Activated CD4-positive, alpha-beta T cell treated with anti-CD3 and anti-CD28 coated beads, Interleukin-2, Interleukin-6, amounts not matched to agents 100 ng/mL and 50 ng/mL, durations not matched to agents 16 hours and 8 hours (primary cell): ENCODE measurements at regions not wholly inside any gene's neighbourhood (a gene's known extent, or its start where the extent isn't known, plus 50 kb on each side); places are given as distances from the start of the nearest gene placed in this dataset.
A peak's percentile ranks its signal among the peaks of the same experiment; 100 is the strongest.

Experiments
- DNase-seq: peaks from one replicate; pipeline ENCODE4 v3.0.0-alpha.2; 2020

DNA sequence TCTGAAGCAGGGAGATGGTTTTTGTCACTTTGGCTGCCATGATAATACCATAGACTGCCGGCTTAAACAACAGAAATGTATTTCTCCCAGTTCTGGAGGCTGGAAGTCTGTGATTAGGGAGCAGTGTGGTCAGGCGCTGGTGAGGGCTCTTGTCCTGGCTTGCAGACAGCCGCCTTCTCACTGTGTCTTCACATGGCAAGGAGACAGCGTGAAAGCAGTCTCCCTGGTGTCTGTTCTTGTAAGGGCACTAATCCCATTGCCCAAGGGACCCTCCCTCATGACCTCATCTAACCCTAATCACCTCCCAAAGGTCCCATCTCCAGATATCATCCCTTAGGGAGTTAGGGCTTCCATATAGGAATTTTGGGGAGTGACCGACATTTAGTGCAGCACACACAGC lies 167.0 kb downstream of the ENGASE start:
- DNase-seq, result no peak

DNA sequence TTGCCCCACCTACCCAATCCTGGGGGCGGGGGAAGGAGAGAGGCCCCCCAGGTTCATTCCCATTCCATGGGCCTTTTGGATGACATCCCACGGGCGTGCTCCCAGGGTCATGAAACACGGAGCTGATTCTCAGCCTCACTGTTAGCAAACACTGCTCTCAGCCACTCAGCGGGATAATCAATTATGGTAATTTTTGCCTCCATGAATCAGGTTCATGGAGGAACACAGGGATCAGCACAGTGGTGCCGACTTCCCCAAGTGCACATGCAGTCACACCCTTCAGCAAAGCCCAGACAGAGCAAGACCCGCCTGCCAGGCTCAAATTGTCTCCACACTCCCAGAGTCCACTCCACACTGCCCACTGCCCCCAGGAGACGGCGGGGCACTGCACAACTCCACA lies 164.6 kb downstream of the ENGASE start:
- DNase-seq, result no peak

DNA sequence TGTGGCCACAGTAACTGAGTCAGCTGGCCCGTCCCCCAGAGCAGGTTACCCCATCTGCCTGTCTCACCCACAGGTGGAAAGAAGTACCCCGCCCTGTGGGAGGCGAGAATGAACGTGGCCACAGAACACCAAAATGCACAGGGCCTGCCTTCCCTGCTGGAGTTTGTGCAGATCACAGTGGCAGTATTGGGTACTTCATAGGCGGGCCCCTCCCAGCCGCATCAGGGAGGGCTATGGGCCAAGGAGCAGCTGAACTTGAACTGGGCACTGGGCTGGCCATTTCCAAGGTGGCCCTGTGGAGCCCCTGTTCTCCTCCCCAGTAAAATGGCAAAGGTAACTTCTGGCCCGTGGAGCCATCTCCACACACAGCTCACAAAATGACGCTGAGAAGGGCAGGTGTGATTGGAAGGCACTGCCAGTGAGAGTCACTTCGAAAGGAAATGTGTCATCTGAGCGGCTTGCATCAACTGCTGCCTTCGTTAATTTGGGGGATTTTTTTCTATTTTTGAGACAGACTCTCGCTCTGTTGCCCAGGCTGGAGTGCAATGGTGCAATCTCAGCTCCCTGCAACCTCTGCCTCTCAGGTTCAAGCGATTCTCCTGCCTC lies 162.9 kb downstream of the ENGASE start:
- no peak for DNase-seq

DNA sequence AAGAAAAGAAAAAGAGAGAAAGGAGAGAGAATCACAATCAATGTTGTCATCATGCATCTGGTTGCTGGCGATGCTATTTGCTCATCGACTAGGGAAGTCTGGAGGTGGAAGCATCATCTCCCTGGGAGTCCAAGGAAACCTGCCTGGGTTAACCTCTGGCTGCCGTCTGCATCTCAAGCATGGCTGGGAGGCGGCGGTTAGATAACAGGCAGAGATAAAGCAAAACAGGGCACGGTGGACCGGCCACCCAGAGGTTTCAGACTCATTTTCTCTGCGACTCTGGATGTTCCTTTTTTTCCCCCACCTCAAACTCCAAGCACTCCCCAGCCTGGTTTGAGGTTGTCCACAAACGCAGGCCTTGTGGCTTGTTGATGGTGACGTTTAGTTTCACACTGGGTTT lies 161.2 kb downstream of the ENGASE start:
- no peak for DNase-seq

DNA sequence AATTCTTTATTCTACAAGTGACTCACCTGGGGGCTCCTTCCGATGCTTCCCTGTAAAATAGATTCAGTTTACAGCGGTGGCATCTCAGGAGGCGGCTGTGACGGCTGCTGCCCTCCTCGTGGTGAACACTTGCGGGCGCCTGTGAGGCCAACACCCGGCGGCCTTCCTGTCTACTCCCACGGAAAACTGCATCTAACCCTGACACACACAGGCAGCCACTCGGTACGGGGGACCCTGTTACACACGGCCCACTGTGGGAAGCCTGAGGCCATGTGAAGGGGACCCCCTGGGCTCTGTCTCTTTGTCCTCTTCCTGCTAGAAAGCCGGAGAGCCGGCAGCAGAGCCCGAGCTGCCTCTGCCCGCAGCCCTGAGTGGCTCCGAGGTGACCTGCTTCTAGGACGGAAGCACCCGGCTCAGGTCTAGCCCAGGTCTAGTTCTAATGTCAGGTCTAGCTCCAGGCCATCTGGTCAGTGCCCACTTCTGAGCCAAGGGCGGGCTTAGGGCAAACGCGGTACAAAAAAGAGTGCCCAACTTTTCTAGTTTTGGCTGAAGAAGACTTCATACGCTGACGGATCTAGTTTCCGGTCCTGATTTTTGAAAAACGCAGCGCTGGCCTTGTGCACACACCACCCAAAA lies 159.4 kb downstream of the ENGASE start:
- no peak for DNase-seq

DNA sequence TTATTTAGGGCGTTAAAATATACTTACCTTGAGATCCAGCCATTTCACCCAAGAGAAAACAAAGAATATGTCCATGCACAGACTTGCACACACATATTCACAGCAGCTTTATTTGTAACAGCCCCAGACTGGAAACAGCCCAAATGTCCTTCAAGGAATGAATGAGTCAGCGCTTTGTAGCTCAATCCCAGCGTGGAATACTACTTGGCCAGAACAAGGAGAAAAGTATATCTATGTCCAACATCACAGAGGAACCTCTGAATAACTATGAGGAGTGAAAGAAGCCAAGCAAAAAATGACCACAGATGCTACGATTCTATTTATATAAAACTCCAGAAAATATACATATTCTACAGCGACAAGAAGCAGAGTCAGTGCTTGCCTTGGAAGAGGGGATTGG lies 158.3 kb downstream of the ENGASE start:
- DNase-seq, result no peak

DNA sequence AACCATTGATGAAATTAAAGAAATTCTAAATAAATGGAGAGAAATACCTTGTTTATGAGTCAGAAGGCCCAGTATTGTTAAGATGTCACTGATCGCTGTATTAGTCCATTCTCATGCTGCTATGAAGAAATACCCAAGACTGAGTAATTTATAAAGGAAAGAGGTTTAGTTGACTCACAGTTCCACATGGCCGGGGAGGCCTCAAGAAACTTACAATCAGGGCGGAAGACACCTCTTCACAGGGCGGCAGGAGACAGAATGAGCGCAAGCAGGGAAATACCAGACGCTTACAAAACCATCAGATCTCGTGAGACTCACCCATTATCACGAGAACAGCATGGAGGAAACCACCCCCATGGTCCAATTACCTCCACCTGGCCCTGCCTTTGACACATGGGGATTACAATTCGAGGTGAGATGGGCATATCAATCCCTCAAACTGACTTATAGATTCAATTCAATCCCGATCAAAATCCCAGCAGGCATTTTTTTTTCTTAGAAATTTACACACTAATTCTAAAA lies 157.2 kb downstream of the ENGASE start:
- peak; percentile 5 for DNase-seq

DNA sequence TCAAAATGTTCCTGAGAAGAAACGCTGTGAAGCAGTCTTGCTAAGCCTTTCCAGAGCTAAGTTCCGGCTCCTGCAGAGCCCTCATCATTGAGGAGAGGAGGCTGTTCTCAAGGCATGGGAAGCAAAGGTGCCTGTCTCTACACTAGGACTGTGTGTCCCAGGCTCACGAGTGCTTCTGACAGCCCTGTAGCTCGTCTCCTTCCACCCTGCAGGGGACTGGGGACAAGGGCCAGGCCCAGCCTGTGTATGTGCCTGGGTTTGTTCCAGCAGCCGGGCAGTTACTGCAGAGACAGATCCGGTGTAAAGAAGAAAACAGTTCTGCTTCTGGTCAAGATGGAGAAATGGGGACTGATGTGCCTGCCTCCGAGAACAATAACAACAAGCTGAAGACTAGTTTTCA lies 156.0 kb downstream of the ENGASE start:
- DNase-seq, result no peak

DNA sequence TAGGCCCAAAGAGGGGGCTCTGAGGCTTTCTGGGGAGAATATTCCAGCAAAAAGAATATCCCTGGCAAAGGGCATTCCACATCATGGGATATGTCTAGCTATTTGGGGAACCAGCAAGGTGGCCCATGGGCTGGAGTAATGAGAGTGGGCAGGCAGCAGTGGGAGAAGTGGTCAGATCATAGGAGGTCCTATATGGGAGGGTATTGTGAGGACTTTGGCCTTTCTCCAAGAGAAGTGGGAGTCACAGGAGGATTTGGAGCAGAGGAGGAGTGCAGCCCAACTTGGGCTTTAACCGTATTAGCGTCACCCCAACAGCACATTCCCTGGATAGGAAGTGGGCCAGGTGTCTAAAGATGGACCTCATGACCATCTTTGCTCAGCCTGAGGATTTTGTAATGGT lies 151.4 kb downstream of the ENGASE start:
- DNase-seq, result no peak

DNA sequence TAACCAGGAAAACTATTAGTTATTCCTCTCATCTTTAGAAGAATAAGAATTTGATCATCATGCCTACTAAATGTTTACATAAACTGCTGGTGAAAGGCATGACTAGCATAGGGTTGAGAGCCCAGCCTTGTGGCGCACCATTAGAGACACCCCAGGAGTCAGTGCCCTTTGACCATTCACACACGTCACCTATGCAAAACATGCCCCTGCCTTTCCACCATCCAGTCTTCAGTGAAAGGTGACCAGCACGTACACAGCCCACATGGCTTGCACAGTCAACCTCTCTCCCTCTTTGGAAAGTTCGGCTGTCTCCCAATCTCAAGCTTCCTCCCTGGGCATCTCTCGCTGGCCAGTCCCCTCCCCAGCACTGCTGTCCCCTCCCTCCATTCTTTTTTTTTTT lies 150.3 kb downstream of the ENGASE start:
- DNase-seq, result no peak

DNA sequence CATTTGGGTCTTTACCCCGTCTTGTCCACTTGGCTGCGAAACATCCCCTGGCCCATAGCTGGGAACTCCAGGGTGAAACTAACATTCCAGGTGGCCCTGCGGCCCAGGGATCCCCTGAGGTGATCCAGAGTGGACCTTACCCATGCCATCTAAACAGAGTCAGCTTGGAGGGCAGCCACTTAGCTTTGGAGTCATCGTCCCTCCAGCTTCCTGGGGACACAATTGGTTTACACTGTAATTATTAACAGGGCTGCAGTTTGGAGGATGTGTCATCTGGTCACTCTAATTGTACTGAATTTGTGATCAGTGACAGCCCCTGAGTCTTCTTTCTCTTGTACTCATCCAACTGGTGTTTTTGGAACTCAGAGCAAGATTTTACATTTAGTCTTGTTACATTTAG lies 149.9 kb downstream of the ENGASE start:
- DNase-seq, result no peak

DNA sequence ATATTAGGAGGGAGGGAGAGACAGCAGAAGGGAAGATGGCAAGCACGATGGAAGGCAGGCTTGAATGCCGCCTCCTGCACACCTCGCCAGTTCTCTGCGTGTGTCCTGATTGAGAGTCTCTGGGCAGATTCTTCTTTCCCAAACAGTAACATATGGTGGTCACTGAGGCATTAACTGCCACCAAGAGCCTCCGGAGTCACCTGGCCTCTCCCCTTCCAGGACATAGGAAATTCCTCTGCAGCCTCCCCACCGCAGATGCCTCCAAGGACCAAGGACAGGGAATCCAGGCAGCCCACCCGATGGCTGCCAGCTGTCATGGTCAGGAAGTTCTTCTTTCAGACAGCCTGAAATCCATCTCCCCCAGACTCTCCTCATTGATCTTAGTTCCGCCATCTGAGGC lies 149.3 kb downstream of the ENGASE start:
- no peak for DNase-seq

DNA sequence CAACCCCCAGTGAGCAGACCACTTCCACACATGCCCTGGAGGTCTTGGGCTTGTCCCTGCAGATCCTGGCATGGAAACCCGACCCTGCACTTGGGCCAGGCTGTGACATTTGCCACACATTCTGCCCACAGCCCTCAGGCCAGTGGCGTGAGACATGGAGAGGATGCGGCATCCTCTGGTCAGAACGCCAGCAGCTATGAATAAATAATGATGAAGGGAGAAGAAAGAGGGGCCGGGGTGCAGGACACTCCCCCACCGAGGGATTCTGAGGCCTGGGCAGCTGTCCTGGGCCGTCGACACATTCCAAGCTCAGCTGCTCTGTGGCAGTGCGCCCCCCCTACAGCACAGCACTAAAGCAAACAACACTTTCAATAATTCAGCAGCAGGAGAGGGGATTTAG lies 148.8 kb downstream of the ENGASE start:
- DNase-seq, result no peak

DNA sequence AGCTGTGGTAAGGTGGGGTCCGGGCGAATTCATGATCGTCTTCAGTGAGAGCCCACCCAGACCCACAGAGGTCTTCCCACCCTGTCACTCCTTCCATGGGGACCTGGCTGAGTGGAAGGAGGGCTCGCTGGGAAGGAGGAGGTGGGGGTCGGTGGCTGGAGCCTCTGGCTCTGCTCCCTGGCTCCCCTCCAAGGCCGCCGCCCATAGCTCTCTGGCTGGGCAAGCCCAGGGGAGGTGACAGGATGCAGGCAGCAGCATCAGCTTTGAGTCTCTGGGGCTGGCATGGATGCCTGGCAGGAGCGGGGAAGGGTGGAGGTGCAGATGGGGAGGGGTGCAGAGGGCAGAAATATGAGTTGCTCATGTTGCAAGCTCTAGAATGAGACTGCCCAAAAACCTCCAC lies 147.0 kb downstream of the ENGASE start:
- no peak for DNase-seq

DNA sequence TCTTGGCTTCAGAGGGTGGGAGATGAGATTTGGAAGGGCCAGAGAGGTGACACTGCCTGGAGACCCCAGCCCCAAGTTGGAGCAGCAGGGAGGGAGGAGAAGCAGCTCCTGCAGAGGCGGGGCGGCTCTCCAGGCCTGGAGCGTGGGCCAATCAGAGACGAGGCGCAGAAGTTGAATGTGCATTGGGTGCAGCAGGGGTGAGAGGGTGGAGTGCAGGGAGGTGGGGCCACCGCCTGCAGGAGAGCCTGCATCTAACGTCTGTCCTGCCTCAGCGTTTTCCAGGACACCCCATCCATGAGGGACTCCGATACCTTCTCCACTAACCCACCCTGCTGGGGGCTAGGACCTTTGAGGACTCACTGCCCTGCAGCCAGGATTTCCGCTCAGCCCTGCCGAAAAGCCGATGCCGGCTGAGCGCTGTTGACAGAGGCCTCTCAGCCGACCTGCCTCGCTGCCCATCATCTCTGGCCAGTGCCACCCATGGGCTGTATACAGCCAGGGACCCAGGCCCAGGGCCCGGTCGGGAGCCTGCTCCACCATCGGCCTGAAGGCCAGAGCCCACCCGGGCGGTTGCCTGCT lies 146.2 kb downstream of the ENGASE start:
- peak; percentile 24 for DNase-seq

DNA sequence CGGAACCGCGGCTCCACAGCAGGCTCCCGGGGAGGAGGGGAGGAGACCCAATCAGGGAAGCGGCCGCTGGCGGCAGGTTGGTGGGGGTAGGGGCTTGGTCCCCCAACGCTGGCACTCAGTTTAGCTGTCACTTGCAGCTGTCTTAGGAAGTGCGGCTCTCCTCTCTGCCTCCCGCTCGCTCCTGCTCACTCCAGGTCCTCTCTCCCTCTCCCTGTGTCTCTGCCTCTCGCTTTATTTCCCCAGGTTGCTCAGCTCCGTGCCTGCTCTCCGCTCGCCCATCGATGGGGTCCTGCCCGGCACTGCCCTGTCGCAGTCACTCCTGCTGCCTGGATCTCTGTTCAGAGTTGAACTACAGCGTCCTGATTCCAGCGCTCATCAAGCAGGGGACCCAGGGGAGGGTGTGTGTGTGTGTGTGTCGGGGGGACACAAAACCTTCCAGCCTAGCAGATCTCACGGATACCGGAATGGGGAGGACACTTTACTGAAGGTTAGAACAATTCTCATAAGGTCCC lies 145.6 kb downstream of the ENGASE start:
- DNase-seq, result no peak

DNA sequence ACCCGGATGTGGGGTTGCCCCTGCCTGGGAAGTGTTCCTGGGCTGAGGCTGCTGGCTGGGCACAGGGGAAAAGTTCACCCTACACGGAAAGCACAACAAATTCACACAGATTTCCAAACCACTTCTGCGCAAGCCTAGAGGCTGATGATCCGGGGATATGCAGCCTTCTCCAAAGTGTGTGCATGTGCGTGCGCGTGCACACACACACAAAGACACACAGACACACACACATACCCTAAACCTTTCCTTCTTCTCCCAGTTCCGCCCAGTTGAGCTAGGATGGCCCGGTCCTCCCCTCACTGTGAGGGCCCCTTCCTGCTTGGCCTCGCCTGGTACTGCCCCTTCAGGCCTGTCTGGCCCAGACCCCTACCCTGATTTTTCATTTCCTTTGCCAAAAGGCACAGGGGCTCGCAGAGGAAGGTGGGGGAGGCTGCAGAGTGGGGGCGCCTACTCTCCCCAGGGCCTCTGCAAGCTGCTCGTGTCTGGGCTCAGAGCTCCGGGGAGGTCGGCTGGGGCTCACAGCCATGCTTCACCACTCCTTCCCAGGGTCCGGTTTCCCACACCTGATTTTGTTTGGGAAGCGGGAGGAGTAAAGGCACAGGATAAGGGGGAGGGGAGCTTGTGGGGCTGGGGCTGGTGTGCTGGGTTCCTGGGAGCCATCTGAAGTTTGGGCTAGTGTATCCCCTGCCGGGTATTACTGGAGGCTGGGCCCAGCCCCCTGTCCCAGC lies 144.7 kb downstream of the ENGASE start:
- DNase-seq, result no peak

DNA sequence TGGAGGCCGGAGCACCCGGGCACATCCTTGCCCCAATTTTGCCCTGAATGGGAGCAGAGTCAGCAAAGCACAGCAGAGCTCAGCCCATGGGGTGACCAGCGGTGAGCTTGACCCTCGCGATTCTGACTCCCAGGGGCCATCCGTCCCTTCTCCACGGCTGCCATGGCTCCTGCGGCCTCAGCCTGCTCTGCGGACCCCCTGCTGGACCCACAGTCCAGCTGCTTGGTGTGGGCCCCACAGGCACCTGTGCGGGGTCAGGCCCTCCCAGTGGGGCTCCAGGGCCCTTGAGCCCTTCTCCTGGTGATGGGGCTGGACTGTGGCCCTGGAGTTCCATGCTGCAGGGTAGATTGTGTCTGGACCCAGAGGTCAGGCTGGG lies 144.2 kb downstream of the ENGASE start:
- no peak for DNase-seq

DNA sequence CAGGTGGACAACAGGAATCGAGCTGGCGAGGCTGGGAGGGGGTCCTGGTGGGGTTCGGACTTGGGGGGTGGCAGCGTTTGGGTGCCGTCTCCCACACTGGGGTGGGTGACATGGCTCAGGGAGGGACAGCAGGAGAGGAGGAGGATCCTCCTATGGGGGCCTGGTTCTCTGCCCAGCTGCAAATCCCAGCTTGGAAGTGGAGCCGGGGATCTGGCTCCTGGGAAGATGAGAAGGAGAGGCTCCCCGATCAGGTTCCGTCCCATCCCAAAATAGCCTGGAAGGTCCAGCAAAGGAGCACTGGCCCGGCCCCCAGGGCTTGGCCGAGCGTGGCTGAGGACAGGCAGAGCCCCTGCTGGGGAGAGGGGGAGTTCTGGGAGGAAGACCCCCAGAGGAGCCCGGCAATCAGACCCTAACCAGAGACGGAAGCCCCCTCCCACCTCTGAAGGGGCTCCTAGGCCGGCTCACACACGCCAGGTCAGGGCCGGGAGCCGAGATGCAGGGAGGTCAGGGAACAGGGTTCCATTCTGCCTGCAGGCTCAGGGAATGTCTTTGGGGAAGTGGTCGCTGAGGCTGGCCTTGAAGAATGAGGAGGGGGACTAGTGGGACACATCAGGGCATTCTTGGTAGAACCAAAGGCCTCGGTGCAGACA lies 143.7 kb downstream of the ENGASE start:
- no peak for DNase-seq

DNA sequence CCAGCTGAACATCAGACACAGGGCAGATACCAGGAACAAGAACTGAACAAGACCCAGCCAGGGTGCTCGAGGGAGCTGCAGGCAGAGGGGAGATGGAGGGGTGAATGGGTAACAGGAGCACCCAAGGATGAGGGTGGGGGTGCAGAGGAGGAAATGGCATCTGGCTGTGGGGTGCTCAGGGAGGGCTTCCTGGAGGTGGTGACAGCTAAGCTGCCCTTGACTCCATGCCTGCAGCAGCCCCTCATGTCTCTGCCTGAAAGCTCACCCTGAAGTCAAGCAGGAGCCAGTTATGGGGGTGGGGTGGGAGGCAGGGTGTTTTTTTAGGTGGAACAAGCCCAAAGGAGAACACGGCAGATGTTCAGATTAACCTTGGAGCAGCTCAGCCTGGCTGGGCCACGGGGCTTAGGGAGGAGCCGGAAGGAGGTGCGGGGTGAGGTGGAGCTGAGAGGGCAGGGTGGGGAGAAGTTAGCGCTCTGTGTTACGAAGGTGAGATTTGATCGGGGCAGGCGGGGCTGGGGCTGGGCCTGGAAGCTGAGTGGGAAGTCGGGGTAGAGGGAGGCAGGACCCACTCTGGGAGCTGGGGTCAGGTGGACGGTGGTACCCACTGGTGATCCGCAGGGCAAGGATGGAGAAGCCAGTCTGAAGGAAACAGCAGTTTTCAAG lies 143.0 kb downstream of the ENGASE start:
- no peak for DNase-seq

DNA sequence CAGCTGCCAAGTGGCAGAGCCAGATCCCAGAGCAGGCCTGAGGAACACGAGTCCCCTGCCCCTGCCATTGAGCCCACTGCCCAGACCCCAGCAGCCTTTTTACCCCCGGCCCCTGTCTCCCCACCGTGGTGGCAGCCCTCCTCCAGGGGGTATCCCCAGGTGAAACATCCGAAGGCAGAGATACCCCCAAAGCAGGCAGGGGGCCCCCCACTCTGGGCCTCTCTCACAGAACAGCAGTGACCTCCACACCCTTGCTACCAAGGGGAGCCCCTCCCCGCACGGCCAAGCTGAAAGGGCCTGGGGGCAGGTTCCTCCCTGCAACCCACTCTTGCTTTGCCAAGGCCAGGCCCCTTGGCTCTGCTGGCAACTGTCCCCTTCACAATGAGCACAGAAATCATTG lies 142.2 kb downstream of the ENGASE start:
- no peak for DNase-seq

DNA sequence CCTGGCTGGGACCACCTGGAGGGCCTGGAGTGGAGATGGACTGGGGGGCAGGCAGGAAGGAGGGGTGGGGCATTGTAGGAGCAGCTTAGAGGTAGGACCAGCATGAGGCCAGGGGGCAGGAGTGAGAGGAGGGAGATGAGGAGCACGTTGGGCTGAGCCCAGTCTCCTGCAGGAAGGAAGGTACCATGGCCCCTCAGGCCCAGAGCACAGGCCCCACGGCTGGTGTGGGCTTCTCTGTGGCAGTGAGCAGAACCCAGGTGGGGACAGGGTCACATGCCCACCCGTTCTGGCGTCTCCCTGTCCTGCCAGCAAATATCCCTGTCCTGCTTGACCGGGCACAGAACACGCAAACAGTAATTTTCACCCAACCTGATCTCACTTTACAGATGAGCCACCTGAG lies 141.8 kb downstream of the ENGASE start:
- DNase-seq, result no peak

DNA sequence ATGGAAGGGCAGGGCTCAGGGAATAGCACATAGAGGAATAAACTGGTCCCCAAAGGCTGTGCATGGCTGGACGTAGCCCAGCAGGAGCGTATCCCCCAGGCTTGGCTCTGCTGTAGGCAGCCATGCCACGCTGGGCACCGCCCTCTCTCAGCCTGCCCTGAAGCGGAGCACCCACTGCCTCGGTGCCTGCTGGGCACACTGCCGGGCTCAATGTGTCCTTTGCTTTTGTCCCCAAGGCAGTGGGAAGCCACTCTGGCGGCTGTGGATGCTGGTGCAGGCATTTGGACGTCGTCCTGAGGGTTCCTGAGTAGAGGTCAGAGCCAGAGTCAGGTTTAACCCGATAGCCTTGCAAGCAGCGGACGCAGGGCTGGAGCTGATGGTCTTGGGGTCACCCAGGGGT lies 141.0 kb downstream of the ENGASE start:
- DNase-seq, result no peak
